HCT116 (cell line): ENCODE measurements at regions not wholly inside any gene's neighbourhood (a gene's known extent, or its start where the extent isn't known, plus 50 kb on each side); places are given as distances from the start of the nearest gene placed in this dataset.

ENCODE experiments used
- EZH2 ChIP-seq: fragments of 200-600 bp; sonication (generic); IDR thresholded peaks from 2 replicates; pipeline ENCODE4 v1.6.1; 2017; ENCODE audit warnings: antibody characterized with exemption, mixed run types
- POLR2A ChIP-seq: IDR thresholded peaks from 2 replicates; pipeline ENCODE4 v1.7.0; 2011; ENCODE audit warnings: borderline replicate concordance; ENCODE audit not compliant: insufficient read depth, insufficient read length; ENCODE audit errors: extremely low read depth
- POLR2AphosphoS5 ChIP-seq: IDR thresholded peaks from 2 replicates; pipeline ENCODE4 v1.6.1; 2011; ENCODE audit warnings: mild to moderate bottlenecking, low read depth, low read length, moderate library complexity
- TF ChIP-seq, protein P1 (sequence below): IDR thresholded peaks from 2 replicates; pipeline ENCODE4 v1.6.1; 2012; ENCODE audit warnings: low read depth
- TF ChIP-seq, protein P2 (sequence below), 3 experiments: fragments of 200-600 bp in 1 of 3; sonication (generic) in 1 of 3; IDR thresholded peaks in 2 of 3; conservative IDR thresholded peaks in 1 of 3; 2 replicates each; pipeline ENCODE4 v1.5.1; 2012 to 2017; ENCODE audit warnings: low read depth in 2 of 3, low read length in 2 of 3, antibody characterized with exemption in 1 of 3, borderline replicate concordance in 1 of 3, control low read depth in 1 of 3, mild to moderate bottlenecking in 1 of 3, mixed read lengths in 1 of 3, mixed run types in 1 of 3, moderate library complexity in 1 of 3; ENCODE audit not compliant: insufficient read depth in 1 of 3

DNA sequence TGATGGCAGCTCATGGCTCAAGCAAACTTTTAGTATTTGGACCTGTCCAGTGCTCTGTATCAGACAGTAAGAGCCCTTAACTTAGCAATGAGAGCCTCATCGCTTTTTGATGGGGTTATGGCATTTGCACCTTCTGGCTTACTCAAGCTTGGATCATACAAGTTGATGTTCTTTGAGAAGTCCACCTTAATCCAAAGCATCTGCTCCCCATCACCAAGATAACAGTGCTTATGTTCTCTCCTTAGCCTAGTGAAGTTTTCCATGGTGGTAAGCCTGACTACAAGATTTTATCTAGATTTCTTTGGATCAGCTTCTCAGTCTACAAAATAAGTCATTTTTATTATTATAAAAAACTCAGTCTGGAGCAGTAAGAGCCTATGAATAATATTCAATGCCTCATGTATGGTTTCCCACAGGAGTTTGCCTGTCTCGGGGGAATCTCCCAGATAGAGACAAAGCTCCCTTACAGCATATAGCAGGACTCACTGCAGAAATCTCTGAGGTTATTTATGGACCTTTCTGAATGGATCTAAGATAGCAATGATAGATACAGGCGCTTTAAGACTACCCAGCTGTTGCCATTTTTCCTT is 472.2 kb upstream of the LINC00305 start:
- TF ChIP-seq, protein P1, sequence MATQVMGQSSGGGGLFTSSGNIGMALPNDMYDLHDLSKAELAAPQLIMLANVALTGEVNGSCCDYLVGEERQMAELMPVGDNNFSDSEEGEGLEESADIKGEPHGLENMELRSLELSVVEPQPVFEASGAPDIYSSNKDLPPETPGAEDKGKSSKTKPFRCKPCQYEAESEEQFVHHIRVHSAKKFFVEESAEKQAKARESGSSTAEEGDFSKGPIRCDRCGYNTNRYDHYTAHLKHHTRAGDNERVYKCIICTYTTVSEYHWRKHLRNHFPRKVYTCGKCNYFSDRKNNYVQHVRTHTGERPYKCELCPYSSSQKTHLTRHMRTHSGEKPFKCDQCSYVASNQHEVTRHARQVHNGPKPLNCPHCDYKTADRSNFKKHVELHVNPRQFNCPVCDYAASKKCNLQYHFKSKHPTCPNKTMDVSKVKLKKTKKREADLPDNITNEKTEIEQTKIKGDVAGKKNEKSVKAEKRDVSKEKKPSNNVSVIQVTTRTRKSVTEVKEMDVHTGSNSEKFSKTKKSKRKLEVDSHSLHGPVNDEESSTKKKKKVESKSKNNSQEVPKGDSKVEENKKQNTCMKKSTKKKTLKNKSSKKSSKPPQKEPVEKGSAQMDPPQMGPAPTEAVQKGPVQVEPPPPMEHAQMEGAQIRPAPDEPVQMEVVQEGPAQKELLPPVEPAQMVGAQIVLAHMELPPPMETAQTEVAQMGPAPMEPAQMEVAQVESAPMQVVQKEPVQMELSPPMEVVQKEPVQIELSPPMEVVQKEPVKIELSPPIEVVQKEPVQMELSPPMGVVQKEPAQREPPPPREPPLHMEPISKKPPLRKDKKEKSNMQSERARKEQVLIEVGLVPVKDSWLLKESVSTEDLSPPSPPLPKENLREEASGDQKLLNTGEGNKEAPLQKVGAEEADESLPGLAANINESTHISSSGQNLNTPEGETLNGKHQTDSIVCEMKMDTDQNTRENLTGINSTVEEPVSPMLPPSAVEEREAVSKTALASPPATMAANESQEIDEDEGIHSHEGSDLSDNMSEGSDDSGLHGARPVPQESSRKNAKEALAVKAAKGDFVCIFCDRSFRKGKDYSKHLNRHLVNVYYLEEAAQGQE, result no peak
- TF ChIP-seq, protein P2, sequence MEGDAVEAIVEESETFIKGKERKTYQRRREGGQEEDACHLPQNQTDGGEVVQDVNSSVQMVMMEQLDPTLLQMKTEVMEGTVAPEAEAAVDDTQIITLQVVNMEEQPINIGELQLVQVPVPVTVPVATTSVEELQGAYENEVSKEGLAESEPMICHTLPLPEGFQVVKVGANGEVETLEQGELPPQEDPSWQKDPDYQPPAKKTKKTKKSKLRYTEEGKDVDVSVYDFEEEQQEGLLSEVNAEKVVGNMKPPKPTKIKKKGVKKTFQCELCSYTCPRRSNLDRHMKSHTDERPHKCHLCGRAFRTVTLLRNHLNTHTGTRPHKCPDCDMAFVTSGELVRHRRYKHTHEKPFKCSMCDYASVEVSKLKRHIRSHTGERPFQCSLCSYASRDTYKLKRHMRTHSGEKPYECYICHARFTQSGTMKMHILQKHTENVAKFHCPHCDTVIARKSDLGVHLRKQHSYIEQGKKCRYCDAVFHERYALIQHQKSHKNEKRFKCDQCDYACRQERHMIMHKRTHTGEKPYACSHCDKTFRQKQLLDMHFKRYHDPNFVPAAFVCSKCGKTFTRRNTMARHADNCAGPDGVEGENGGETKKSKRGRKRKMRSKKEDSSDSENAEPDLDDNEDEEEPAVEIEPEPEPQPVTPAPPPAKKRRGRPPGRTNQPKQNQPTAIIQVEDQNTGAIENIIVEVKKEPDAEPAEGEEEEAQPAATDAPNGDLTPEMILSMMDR (IDR thresholded peaks at IDR 0.05 in 2 of 3, conservative IDR thresholded peaks at IDR 0.05 in 1 of 3; ENCODE audit: borderline replicate concordance in 1 of 3, insufficient read depth in 1 of 3, low read depth in 2 of 3, low read length in 2 of 3), result no peak
- TF ChIP-seq POLR2AphosphoS5 (no peak), POLR2A (no peak), EZH2 (no peak)
